VCaP (cell line): ENCODE measurements at regions not wholly inside any gene's neighbourhood (a gene's known extent, or its start where the extent isn't known, plus 50 kb on each side); places are given as distances from the start of the nearest gene placed in this dataset.

ENCODE experiments used
- H3K27ac ChIP-seq: fragments of 450-650 bp; 2 replicates; pipeline ENCODE4 v1.5.1; 2017
- TF ChIP-seq, protein P1 (sequence below): fragments of 450-650 bp; conservative IDR thresholded peaks from 2 replicates; pipeline ENCODE4 v1.5.1; 2017; ENCODE audit warnings: mild to moderate bottlenecking, moderate library complexity

DNA sequence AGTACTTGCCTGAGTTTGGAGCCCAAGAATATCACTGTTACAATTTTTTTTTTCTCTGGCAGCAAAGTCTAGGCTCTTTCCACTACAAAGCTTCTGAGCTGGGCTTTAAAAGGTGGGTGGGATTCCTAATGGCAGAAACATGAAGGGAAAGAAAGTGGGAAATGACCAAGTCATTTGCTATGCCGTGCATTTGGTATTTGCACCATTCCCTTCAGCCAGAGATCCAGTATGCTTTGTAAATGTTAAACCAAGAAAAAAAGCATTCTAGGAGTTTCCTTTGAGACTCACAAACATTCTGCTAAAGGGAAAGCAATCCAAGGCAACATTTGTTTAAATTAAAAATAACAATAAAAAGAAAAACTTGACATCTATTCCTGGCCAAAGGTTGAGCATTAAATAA lies 451.2 kb downstream of the RAB28 start:
- TF ChIP-seq, protein P1, sequence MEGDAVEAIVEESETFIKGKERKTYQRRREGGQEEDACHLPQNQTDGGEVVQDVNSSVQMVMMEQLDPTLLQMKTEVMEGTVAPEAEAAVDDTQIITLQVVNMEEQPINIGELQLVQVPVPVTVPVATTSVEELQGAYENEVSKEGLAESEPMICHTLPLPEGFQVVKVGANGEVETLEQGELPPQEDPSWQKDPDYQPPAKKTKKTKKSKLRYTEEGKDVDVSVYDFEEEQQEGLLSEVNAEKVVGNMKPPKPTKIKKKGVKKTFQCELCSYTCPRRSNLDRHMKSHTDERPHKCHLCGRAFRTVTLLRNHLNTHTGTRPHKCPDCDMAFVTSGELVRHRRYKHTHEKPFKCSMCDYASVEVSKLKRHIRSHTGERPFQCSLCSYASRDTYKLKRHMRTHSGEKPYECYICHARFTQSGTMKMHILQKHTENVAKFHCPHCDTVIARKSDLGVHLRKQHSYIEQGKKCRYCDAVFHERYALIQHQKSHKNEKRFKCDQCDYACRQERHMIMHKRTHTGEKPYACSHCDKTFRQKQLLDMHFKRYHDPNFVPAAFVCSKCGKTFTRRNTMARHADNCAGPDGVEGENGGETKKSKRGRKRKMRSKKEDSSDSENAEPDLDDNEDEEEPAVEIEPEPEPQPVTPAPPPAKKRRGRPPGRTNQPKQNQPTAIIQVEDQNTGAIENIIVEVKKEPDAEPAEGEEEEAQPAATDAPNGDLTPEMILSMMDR: no peak
- H3K27ac ChIP-seq: no peak overlapping the region

DNA sequence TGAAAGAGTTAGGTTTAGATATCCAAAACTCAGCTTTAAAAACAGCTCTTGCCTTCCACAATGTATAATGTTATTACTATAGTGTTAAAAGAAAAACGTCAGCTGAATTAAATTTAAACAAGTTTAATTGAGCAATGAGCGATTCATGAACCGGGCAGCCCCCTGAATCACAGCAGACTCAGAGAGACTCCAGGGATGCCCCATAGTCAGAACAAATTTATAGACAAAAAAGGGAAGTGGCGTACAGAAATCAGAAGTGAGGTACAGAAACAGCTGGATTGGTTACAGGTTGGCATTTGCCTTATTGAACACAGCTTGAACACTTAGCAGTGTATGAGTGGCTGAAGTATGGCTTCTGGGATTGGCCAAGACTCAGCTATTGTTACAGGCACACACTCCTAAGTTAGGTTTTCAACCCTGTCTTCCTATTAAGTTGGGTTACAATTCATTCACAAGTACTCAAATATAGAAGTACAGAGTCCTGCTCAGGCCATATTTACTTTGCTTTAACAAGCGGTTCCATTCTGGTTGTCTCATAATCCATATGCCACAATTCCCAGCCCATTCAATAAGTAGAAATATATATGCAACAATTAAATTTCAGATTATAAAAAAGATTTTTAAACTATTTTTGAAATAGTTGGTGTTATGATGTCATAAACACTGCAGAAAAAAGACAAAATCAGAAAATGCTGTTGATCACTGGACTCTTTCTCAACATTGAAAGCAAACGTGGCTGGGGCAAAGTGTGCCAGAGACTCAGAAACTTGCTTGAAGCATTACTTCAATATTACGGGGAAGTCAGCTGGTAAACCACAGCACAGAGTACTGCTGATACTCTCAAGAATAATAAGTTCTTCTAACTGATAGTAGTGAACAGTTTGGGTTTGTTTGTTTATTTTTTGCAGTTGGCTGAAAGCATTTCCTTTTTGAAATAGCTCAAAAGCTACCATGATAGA lies 459.7 kb downstream of the RAB28 start:
- TF ChIP-seq, protein P1: no peak
- H3K27ac ChIP-seq: no peak overlapping the region

GRCh38 chr4:13007802-13008470 lies 476.2 kb downstream of the RAB28 start:
- no peak overlapping the region for H3K27ac ChIP-seq
- TF ChIP-seq, protein P1: no peak

GRCh38 chr4:12993923-12994322 lies 490.2 kb downstream of the RAB28 start:
- TF ChIP-seq, protein P1: no peak
- H3K27ac ChIP-seq: no peak overlapping the region

GRCh38 chr4:12987284-12987683 lies 496.9 kb downstream of the RAB28 start:
- TF ChIP-seq, protein P1: no peak

DNA sequence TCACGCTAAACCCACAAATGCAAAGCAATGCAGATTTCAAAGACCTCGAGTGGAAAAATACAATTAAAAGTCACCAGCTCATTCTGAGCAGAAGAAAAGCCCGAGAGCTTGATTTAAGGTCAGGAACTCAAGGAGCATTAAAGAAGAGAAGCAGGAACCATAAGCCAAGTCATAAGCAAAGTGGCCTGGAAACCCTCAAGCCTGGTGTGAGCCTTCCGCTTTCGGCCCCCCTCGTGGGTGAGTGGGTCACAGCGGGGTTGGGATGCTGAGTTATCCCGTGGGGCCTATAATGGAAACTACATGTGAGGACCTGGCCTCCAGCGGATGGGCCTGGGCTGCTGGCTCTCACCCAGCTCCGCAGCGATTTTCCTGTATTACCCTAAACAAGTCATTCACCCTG lies 504.3 kb downstream of the RAB28 start:
- TF ChIP-seq, protein P1: no peak

More at GRCh38 chr4:12987284-12987683, 496.9 kb downstream of the RAB28 start:
- H3K27ac ChIP-seq: no peak overlapping the region

DNA sequence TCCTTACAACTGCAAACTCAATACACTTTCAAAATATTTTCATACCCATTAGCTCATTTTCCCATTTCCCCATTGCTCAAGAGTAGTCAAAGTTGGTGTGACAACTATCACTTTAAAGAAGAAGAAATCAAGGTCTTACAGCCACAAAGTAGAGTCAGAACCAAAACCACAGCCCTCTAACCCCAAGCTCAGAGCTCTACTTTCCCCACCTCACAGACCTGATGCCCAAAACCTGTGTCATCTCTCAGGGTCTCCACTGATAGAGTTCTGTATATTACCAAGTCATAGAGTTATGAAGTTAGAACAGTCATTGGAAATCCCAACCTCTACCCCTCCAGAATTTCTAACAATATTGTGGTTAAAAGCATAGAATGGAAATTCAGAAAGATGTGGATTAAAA lies 505.8 kb downstream of the RAB28 start:
- TF ChIP-seq, protein P1: no peak
- H3K27ac ChIP-seq: no peak overlapping the region

More for the DNA sequence above, 504.3 kb downstream of the RAB28 start:
- no peak overlapping the region for H3K27ac ChIP-seq
